Sciatic nerve (tissue), 2 donors: ENCODE measurements at regions not wholly inside any gene's neighbourhood (a gene's known extent, or its start where the extent isn't known, plus 50 kb on each side); places are given as distances from the start of the nearest gene placed in this dataset.
A peak's percentile ranks its signal among the peaks of the same experiment; 100 is the strongest.
"Not testable (repeated sequence)": the region's sequence is repeated elsewhere in the genome, so short reads cannot be mapped to it uniquely, and the experiment has no call there.

Experiments used
- ATAC-seq: fragments of 200-7000 bp; cut with Tn5 transposase; one replicate; pipeline ENCODE4 v1.9.1; 2020; ENCODE audit warnings: mild to moderate bottlenecking, moderate library complexity
- DNase-seq: peaks from one replicate; pipeline ENCODE4 v3.0.0-alpha.2; 2020; ENCODE audit warnings: low spot score
- intact Hi-C: fragments of 100-400 bp; cut with DNase I; formaldehyde crosslinking; loops from one replicate; pipeline ENCODE4 v1.14.2; 2022
- donor health status: DM: no; HTN: no; CAD: no.
- donor health status: DM: no; HTN: no; CAD: no.

DNA sequence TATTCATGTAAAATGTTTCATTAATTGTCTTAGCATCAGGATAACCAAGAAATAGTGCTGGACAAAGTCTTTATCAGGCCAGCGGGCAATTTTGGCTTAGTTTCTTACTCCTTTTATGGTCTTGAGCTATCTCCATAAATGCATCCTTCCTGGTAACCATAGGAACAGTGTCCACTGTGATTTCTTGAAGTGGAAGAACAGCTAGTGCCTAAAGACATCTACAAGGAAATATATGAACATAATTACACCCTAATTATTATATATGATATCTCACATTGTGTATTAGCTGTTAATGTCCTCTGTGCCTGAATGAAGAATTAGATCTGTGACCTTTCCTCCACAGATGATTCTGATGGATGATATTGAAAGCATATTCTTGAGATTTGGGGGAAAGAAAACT, 286.7 kb upstream of the ATXN7L3B start:
- intact Hi-C loops: no loop called here
- ATAC-seq: no peak
- DNase-seq: no peak

DNA sequence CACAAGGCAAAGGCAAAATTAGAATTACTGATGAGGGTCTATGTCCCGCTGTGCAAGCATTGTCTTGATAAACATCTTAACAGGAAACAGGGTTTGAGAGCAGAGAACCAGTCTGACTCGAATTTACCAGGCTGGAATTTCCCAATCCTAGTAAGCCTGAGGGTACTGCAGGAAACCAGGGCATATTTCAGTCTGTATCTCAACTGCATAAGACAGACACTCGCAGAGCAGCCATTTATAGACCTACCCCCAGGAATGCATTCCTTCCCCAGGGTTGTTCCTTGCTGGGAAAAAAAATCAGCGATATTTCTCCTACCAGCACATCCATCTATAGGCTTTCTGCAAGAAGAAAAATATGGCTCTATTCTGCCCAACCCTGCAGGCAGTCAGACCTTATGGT, 283.8 kb upstream of the ATXN7L3B start:
- intact Hi-C loops, DNase-seq, ATAC-seq: not testable (repeated sequence)

DNA sequence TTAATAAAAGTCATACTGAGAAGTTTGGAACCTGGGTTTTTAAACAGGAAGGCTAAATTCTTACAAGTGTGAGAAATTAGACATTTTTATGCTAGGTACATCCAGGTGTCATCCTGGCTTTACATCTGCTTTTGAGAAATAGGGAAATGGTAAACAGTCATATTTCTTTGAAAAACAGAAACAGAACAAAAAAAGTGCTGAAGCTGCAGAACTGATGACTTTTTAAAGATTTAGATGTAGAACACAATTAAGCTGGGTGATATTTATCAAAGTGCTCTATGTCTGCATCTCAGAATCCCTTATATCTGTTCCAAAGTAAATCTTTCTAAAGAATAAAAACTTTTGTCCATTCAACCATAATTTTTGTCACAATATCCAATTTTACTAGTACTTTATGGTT, 282.9 kb upstream of the ATXN7L3B start:
- no peak for DNase-seq
- intact Hi-C loops: no loop called here
- no peak for ATAC-seq

DNA sequence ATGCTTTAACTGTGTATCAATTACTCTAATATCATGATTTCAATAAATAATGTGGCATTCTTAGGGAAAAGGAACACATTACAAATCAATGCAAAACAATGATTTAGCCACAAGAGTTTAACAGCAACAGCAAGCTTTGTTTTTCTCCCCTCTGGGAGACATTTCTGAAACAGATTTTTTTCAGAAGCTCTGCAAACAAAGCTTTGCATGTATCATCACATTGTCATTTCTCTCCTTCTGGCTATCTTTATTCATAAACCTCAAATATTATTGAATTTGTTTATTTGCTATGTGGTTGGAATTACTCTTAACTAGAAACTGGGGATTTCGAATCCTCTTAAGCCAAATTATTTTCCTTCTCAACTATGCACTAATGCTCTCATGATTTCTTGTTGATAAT, 278.4 kb upstream of the ATXN7L3B start:
- no peak for ATAC-seq
- intact Hi-C loops: no loop called here
- DNase-seq: no peak

- intact Hi-C loops: no loop called here
Observed at GRCh38 chr12:74264692-74265091, 272.9 kb upstream of the ATXN7L3B start.

GRCh38 chr12:74269355-74269754, 268.3 kb upstream of the ATXN7L3B start:
- intact Hi-C loops: not testable (repeated sequence)

More at GRCh38 chr12:74264692-74265091, 272.9 kb upstream of the ATXN7L3B start:
- ATAC-seq (no peak), DNase-seq (no peak)

DNA sequence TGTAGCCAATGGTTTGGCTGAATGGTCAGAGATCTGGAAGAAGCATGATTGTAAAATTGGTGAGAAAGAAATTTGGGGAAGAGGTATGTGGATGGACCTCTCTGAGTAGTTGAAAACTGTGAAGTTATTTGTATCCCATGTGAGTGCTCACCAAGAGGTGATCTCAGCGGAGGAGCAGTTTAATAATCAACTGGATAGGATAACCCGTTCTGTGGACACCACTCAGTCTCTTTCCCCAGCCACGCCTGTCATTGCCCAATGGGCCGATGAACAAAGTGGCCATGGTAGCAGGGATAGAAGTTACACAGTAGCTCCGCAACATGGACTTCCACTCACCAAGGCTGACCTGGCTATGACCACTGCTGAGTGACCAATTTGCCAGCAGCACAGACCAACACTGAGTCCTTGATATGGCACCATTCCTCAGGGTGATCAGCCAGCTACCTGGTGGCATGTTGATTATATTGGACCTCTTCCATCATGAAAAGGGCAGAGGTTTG, 257.4 kb upstream of the ATXN7L3B start:
- ATAC-seq: no peak
- intact Hi-C loops: no loop called here
- no peak for DNase-seq

More at GRCh38 chr12:74269355-74269754, 268.3 kb upstream of the ATXN7L3B start:
- not testable (repeated sequence) for DNase-seq, ATAC-seq

- DNase-seq, intact Hi-C loops, ATAC-seq: not testable (repeated sequence)
Observed at GRCh38 chr12:74281401-74282180, 256.0 kb upstream of the ATXN7L3B start.

GRCh38 chr12:74283646-74284045, 254.0 kb upstream of the ATXN7L3B start:
- no peak for ATAC-seq
- no peak for DNase-seq
- intact Hi-C loops: no loop called here

- intact Hi-C loops: no loop called here
- no peak for DNase-seq
- ATAC-seq: no peak
Observed at GRCh38 chr12:74285773-74286172, 251.9 kb upstream of the ATXN7L3B start.

GRCh38 chr12:74286254-74286653, 251.4 kb upstream of the ATXN7L3B start:
- DNase-seq (no peak), ATAC-seq (no peak)
- intact Hi-C loops: no loop called here

DNA sequence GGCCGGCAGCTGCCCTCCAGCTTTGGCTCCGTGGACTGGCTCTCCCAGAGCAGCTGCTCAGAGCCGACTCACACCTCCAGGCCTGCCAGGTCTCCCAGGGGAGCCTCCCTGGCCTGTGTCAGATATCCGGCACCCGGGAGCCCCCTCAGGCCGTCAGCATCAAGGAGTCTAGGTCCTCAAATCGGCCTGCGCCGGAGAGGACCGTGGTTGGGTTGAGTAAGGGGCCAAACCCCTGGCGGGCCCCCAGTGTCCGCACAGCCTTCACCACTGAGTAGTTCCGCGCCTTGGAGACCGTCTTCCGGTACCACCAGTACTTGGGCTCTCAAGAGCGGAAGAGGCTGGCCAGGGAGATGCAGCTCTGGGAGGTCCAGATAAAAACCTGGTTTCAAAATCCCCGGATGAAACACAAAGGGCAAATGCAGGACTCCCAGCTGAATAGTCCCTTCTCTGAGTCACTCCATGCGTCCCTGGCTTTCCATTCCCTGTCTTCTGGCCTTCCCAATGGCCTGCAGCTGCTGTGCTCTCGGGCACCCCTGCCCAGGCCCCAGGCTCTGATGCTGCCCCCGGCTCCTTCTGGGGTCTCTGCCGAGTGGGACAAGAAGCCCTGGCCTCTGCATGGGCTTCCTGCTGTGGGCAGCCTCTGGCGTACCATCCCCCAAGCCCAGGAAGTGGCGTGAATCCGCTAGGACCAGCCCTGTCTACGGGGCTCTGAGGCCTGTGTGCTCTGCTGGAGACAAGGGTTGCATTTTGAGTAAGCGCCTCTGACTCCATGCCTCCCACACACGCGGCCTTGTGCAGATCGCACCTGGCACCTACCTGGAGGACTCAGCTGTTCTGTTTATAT, 245.1 kb upstream of the ATXN7L3B start:
- intact Hi-C loops: no loop called here
- DNase-seq (no peak), ATAC-seq (no peak)

DNA sequence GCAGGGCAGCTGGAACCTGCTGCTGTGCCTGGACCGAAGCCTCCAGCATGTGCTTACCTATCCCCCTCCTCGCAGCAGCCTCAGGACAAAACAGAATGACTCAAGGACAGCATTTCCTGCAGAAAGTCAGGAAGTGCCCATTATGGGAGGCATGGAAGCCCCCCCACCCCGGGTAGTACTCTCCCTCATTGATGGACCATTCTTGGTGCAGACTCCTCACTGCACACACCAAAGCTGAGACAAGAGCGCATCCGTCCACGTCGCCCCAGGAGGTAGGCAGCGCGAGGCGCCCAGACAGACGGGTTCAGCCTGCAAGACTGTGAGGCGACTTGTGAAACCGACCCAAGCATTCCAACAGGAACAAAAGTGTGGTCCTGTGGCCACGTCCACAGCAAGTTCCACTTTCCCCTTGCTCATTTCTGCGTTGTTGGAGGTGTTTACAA, 243.9 kb upstream of the ATXN7L3B start:
- intact Hi-C loops: no loop called here
- ATAC-seq: no peak
- no peak for DNase-seq

- intact Hi-C loops: no loop called here
- ATAC-seq: peak; percentile 98
- DNase-seq: no peak
Observed at GRCh38 chr12:74317078-74317601, 220.5 kb upstream of the ATXN7L3B start.

DNA sequence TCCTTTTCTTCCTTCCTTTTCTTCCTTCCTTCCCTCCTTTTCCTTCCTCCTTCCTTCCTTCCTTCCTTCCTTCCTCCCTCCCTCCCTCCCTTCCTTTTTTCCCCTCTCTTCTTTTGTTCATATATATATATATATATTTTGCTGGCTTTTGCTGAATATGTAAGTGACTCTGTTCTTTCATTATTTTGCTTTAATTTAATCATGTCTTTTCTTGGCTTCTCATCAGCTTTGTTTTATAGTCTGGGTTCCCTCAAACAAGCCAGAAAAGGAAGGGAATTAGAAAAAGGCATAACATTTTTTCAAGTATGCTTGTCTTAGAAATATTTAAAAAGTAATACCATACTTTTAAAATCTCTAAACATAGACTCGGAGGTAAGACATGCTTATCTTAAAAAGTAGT, 219.9 kb upstream of the ATXN7L3B start:
- ATAC-seq (no peak), DNase-seq (no peak)
- intact Hi-C loops: no loop called here

- intact Hi-C loops: no loop called here
- no peak for ATAC-seq
Observed at GRCh38 chr12:74319886-74320285, 217.7 kb upstream of the ATXN7L3B start.

DNA sequence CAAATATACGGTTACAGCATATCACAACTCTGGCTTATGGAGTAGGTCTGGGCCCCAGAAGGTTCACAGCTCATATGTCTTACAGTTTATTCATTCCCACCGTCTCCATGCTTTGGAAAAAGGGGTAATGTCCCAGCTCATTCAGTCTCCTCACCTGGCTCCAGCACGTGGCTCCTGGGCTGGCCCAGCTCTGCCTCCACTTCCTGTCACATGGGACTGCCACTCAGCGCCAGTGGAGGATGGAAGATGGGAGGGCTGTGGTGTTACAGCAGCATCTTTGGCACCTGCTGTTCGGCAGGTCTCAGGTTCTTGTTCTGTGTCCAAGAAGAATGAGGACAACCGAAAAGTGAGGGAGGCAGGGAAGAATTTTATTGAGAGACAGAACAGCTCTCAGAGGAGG, 216.3 kb upstream of the ATXN7L3B start:
- intact Hi-C loops: no loop called here
- ATAC-seq (no peak), DNase-seq (no peak)

More at GRCh38 chr12:74319886-74320285, 217.7 kb upstream of the ATXN7L3B start:
- no peak for DNase-seq

GRCh38 chr12:74322792-74323191, 214.8 kb upstream of the ATXN7L3B start:
- DNase-seq (no peak), ATAC-seq (no peak)
- intact Hi-C loops: no loop called here

GRCh38 chr12:74328623-74329022, 209.0 kb upstream of the ATXN7L3B start:
- intact Hi-C loops: loop anchor here (5.0 kb wide), 1 partner anchor 594 kb away; no protein-coding TSS in a partner anchor
- DNase-seq (no peak), ATAC-seq (no peak)

- intact Hi-C loops: no loop called here
- no peak for ATAC-seq
Observed at GRCh38 chr12:74334780-74335179, 202.9 kb upstream of the ATXN7L3B start.

More at GRCh38 chr12:74334780-74335179, 202.9 kb upstream of the ATXN7L3B start:
- DNase-seq: no peak
